Fibroblast of skin of right biceps (primary cell): ENCODE measurements at regions not wholly inside any gene's neighbourhood (a gene's known extent, or its start where the extent isn't known, plus 50 kb on each side); places are given as distances from the start of the nearest gene placed in this dataset.
"Not testable (repeated sequence)": the region's sequence is repeated elsewhere in the genome, so short reads cannot be mapped to it uniquely, and the experiment has no call there.

ENCODE experiments used
- DNase-seq: peaks from one replicate; pipeline ENCODE4 v3.0.0-alpha.2; 2013

DNA sequence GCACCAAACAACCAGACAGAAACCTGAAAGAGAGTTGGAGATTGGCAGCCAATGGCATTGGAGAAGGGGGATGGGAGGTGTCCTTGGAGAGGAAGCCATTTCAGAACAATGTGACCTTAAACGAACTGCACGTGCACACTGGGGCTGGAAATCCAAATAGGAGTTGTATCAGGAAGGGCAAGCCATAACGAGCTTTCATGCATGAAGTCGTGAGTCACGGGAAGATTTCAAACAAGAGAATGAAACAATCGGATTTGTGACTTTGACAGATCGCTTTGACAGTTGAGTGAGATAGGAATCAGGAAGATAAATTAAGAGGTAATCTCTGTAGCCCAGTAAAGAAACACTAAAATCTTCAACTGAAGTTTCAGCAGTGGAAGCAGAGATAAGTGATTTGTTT, 445.8 kb upstream of the ZP4 start:
- DNase-seq, result no peak

DNA sequence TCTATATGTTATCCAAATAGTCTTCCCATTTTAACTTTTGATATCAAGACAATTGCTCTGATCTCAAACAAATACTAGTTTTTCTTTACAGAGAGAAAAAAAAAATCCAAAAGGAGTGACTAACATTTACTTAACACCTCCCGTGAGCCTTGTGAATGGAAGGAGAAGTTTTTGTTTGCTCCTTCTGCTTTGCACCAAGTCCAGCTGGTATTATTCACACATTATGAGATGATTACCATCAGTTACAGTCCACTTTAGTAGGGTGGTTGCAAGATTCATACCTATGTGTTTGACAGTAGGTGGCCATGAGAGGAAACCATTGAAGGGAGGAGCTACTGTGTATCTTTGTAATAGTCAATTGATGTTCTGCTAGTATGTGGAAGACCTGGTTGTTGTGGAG, 443.4 kb upstream of the ZP4 start:
- no peak for DNase-seq

DNA sequence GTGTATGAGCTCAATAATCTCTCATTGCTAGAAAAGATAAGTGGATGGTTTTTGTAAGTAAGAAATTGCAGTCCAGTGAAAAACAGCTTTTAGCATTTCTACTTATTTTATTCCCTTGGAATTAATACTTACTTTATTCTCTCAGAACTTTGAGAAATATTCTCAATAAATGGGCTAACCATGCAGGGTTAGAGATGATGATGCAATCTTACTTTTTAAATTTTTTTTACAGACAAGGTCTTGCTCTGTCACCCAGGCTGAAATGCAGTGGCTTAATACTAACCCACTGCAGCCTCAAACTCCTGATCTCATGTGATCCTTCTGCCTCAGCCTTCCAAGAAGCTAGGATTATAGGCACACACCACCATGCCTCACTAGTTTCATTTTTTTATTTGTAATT, 440.8 kb upstream of the ZP4 start:
- no peak for DNase-seq

DNA sequence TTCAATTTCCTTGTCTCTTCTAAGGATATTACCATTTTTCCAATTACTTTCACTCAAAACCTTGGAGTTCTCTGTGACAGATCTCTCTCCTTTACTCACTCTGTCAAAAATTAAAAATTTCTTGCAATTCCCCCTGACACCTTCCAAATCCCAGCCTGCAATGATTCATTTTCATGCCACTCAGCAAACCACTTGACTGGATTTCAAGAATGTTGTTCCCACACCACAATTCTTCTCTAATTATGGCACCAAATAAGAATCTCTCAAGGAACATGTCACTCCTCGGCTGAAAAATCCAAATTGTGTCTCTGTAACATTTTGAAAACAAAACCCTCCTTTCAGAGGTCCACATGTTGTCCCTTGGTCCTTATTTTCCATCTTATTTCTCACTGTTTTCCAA, 438.9 kb upstream of the ZP4 start:
- peak; percentile 16 for DNase-seq

DNA sequence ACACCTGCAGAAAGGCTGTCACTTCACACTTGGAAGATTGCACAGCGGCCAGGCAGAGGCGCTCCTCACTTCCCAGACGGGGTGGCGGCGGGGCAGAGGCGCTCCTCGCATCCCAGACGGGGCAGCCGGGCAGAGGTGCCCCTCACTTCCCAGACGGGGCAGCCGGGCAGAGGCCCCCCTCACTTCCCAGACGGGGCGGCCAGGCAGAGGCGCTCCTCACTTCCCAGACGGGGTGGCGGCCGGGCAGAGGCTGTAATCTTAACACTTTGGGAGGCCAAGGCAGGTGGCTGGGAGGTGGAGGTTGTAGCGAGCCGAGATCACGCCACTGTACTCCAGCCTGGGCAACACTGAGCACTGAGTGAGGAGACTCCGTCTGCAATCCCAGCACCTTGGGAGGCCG, 436.3 kb upstream of the ZP4 start:
- DNase-seq, result not testable (repeated sequence)

DNA sequence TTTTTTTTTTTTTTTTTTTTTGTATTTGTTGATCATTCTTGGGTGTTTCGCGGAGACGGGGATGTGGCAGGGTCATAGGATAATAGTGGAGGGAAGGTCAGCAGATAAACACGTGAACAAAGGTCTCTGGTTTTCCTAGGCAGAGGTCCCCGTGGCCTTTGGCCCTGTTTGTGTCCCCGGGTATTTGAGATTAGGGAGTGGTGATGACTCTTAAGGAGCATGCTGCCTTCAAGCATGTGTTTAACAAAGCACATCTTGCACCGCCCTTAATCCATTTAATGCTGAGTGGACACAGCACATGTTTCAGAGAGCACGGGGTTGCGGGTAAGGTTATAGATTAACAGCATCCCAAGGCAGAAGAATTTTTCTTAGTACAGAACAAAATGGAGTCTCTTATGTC, 435.8 kb upstream of the ZP4 start:
- not testable (repeated sequence) for DNase-seq

DNA sequence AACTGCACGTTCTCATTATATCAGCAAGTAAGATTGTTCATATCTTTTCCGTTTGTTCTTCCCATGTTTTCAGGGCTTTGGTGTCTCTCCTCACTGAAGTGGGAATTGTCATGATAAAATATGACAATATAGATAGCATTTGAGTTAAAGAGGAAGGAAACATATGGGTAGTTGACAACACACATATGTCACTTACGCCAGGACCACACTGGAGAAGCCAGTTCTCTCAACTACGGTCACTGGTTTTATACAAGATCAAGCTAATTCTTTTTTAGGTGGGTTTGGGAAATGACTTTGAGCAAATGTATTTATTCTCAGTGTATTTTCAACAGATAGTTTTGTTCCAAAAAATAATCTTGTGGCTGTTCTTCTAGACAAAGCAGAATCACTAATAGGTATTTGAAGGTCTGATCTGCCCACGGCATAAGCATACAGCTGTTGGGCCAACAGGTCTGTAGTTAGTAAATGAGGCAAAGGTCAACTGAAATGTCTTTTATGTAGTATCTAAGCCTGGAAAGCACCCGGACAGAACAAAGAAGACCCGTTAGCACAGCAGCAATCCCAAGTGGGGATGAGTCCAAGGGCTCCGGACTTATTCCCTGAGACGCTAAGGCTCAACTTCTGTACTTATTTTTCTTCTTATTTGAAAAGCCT, 433.6 kb upstream of the ZP4 start:
- no peak for DNase-seq

DNA sequence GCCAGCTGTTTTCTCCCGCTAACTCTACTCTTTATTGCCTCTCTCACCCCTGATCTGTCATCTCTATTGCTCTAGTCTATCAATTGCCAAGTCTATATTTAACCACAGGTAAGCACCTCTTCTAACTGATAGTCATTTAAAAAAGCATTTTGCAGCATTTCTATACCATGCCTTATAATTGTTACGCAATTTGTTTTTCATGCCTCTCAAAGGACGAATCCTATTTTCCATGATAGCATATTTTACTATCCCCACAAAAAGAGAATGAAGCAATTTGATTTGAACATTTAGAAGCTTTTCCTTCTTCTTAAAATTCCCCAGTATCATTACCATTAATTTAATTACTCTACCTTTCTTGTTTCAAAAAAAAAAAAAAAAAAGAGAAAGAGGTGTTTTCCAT, 432.8 kb upstream of the ZP4 start:
- no peak for DNase-seq

DNA sequence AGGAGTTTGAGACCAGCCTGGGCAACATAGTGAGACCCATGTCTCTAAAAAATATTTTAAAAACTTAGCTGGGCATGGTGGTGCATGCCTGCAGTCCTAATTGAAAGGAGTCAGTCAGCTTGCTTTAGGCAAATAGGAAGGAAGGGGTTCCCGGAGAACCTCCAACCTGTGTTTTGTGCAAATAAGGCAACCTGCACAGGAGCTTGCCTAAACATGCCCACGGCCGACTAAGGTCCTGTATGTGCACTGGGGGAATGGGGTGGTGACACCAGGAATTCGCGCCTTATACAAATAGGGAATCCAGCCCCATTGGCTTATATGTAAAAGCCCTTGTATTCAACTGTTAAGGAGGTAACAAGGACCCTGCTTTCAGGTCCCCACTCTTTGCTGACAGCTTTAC, 429.2 kb upstream of the ZP4 start:
- DNase-seq, result no peak

DNA sequence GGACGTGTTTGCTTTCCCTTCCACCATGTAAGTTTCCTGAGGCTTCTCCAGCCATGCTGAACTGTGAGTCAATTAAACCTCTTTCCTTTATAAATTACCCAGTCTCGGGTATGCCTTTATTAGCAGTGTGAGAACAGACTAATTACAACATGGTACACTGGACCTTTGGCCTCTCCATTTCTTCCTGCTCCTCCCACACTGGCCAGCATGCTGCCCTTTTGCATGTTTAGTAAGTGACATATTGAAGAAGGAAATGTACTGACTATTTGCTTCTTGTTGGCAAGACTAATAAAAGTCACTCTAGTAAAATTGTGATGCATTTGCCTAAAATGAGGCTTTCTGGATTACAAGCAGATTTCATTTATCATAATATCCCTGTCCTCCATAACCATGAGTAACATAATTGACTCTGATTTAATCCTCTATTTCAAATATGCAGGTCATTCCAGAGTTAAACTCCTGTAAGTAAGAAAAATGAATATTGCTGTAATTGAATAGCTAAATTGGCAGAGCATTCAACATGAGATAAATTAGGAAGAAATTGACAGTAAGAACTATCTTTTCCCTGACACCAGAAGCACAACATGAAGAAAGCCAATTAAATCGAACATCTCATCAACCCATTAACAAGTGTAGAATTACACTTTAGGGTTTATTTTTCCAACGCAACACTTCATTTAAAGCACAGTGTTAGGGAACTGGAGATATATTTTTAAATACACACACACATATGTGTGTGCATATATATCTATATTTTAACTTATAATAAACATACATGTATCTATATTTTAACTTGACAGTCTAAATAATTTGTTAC, 427.8 kb upstream of the ZP4 start:
- DNase-seq, result no peak

DNA sequence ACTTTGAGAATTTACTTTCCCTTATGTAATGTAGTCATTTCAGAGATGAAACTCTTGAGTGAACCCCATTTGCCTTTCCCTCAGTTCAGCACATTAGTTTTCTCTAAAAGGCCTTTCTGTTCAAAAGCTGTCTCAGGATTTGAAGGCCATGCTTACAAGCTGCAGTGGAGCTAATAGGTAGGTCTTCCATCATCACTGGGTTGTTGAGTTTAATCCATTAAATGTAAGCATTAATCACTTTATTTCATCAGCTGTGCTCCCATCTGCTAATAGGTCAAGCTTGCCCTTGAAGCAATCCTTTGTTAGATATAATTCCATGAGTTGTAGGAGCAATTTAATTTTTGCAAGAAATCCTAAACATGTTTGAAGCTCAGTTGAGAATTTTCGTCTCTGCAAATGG, 422.2 kb upstream of the ZP4 start:
- no peak for DNase-seq

DNA sequence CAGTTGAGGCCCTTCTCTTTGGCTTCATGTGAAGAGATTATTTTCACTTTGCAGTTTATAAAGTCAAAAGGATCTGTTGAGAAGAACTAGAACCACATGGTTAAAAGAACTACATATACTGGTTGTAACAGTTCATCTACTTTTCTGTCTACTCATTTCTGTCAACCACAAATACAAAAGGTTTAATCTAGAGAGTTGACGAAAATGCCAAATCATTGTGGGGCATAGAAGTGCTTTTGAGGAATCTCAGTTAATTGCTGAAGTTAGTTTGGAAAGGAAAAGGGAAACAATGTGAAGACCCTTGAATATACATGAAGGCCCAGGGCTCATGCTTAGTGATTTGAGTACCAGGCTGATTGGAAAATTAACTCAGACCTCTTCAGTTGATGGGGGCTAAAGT, 415.7 kb upstream of the ZP4 start:
- DNase-seq, result no peak

DNA sequence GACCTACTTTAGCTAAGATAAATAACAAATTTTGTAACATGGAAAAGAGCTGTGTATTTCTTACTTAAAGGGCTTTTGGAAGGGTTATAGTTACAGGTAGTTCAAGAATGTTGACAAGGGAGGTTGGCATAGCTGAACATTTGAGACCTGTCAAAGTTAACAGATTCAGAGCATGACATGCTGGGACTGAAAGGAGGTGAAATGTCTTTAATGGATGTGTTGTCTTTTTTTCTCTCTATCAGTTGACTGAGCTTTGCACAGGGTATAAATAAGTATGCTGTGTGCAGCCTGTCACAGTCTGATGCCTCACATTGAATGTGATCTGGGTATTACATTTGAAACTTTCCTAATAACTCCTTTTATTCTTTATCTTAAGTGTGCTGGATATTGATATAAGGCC, 411.9 kb upstream of the ZP4 start:
- no peak for DNase-seq

DNA sequence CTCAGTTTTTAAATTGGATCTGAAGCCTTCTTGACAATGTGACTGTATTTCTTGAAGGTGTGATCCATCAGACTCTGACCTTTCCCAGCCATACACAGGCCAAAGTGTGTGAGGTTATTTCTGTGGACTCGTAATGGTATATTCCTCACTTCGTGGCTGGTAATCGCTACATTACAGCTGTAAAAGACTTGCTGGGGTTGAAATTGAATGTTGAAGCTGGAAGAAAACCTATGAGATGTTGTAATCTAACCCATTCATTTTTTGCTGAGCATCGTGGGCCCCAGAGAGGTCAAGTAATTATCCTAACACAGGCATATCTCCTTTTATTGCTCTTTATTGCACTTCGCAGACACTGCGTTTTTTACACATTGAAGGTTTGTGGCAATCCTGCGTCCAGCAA, 405.6 kb upstream of the ZP4 start:
- DNase-seq, result no peak

DNA sequence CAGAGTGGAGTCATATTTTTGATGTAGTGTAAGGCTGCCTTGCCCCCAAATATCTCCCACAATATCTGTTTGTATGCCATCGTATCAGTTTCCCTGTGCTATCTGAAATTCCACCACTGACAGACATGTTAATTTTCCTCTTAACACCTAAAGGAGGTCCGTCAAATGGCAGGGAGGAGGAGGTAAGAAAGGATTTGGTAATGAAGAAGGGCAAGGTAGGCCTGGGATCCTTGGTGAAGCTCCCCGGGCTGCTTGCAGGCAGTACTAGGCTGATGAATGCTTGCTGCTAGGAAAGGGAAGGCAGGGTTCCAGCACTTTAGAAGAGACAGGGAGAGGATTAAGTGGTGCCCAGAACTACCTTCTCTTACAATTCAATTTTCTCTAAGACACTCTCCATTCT, 402.4 kb upstream of the ZP4 start:
- no peak for DNase-seq

DNA sequence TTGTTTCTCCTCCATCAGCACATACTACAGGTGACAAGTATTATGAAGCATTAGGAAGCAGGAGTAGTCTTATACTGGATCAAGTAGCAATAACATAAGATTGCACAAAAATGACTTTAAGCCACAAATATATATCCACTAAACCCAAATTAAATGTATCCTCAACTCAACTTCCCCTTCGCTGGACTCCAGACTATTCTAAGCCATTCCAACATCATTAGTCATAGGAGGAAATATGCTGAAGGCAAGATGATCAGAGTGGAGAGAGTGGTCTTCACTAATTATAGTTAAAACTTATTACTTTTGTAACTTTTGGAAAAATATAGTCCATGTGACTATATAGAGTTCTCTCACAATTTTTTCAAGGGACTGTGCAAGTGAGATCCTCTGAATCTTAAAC, 390.7 kb upstream of the ZP4 start:
- peak; percentile 49 for DNase-seq

DNA sequence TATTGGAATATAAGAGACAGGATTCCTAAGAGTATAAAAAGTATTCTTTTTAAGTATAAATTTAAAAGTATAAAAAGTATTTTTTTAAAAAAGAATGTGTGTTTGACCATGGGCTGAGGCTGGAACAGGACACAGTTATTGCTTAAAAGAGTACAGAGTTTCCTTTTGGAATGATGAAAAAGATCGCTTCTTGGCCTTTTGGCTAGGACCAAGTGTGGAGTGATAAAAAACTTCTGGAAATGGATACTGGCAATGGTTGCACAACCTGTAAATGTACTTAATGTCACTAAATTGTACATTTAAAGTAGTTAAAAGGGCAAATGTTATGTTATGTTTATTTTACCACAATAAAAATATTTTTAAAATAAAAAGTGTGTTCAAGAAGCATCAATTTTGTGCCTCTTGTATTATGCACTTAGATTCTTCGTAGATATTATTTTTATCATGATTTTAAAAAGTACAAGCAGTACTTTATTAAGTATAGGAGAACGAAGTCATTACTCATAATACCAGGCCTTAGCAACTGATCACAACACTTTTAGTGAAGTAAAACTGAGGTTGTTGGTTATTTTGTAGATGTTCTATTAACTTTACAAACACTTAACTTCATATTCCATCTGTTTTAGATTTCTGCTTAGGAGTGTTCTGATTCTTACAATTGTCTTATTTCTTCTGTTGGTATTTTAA, 389.1 kb upstream of the ZP4 start:
- no peak for DNase-seq

DNA sequence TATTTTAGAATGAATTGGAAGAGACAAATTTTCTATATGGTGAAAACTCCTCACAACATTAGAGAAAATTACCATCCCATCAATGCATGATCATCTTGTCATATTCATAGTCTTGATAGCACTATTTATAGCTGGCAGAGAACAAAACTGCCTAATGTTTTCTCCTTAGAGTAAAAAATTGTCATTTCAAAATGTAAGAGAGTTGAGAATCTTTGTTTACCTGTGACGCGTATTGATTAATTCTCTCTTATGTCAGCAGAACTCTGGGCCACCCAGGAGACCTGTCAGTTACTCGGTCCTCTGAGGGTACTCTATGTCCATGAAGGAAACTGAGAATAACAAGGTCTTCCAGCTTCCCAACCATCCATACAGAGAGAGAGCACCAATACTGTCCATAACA, 381.4 kb upstream of the ZP4 start:
- DNase-seq, result no peak

DNA sequence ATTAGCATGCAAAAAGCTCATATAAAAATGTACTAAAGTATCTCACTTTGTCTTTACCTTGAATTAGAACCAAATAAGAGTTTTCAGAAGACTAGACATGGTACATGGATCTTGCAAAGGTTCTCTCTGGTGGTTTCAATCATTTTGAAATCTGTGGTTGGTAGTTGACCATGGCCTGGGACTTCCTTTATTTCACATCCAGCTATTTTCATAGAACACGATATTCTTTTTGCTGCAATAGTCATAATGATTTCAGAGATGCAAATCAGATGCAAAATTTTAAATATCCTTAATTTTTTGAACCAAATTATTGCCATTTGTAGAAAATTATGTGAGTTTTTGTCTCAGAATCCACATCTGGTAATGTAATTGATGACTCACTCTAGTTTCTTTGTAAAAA, 375.1 kb upstream of the ZP4 start:
- no peak for DNase-seq

DNA sequence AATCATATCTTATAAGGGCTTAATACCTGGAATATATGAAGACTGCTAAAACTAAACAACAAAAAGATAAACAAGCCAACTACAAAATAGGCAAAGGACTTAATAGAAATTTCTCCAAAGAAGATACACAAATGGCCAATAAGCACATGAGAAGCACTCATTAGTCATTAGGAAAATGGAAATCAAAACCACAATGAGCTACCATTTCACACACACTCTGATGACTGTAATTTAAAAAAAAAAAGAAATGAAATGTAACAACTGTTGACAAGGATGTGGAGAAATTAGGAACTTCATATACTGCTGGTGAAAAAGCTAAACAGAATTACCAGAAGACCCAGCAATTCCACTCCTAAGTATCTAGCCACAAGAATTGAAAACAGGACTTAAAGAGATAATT, 374.2 kb upstream of the ZP4 start:
- no peak for DNase-seq

DNA sequence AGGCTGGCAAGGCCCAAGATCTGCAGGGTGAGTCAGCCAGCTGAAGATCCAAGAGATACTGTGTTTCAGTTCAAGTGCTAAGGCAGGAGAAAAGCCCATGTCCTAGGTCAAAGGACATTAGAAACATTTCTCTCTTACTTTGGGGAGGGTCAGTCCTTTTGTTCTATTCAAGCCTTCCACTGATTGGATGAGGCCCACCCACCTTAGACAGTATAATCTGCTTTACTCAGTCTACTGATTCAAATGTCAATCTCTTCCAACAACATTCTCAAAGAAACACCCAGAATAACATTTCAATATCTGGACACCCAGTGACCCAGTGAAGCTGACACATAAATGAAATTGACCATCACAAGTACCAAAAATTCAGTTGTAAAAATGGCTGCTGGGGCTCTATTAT, 367.8 kb upstream of the ZP4 start:
- no peak for DNase-seq

DNA sequence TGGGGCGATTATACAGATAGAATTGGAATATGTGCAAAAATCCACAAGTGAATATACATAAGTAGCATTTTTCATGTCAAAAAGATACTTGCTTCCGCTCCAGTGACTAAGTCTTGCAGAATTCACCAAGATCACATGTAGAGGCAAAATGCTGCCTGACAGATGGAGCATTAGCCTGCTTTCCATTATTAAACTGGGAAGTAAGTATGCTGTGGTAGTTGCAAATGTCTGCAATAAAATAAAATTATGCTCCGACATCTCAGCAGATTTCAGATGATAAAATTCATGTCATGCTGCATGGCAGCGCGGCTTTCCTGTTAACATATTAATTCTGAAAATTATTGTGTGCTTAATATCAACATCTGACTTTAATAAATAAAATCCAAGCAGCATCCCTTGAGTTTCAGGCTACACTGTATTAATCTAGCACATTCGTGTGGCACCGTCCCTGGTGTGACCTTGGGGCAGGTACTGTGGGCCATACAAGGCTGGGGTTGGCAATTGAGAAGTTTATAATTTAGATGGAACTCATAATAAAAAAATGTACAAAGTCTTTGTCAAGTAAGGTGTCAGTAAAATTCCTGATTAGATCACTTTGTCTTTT, 366.4 kb upstream of the ZP4 start:
- peak; percentile 65 for DNase-seq

DNA sequence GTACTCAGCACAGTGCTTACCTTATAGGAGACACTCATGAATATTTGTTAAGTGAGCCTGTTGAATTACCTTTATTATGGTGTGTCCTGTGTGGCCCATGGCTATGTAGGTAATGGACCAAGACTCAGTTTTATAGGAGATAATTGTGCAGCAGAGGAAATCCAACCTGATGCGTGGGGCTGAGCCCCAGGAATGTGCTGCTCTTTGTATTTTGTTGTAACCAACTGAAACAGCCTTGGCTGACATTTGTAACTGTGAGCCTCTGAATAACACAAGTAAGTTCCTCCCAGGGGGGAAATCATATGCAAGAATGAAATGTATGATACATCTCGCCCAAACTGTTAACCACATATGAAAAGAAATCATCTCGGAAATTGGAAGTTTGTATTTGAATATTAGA, 364.2 kb upstream of the ZP4 start:
- DNase-seq, result no peak
